H4 (cell line): ENCODE measurements at regions not wholly inside any gene's neighbourhood (a gene's known extent, or its start where the extent isn't known, plus 50 kb on each side); places are given as distances from the start of the nearest gene placed in this dataset.

Experiments used
- DNase-seq: peaks from one replicate; pipeline ENCODE4 v3.0.0-alpha.2; 2015; ENCODE audit warnings: low spot score

DNA sequence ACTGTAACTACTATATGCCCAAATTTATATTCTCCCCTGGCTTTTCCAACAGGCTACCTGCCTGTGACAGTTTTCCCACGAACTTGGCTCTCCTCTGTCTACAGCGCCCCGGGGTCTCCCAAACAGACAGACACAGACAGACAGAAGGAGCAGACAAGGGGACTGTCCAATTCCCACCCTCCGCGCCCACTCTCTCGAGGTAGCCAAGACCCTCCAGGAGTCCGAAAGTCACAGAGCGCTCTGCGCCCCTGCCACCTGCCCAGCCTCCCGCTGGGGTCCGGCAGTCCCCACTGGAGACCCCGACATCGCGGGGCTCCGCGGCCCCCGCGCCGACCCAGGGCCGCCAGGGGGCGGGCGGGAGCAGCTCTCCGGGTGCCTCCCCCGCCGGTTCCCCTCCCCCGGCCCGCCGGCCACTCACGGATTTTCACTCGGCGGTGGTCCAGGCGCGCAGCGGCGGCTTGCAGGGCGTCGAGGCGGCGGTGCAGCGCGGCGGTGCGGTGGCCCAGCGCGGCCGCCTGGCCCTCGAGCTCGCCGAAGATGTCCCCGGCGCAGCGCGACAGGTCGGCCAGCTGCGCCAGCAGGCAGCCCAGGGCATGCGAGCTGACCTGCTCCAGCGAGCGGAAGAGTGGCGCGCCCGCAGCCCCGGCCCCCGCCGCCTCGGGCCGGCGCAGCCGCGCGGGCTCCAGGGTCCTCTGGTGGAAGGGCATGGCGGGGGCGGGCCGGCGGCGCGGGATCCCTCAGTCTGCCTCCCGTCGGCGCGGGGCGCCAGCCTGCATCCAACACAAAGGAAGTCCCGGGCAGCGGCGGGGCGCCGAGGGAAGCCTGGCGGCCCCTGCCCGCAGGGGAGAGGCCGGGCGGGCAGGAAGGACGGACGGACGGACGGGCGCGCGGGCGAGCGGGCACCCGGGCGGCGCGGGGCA, 81.3 kb upstream of the CCDC28A start:
- DNase-seq = no peak

DNA sequence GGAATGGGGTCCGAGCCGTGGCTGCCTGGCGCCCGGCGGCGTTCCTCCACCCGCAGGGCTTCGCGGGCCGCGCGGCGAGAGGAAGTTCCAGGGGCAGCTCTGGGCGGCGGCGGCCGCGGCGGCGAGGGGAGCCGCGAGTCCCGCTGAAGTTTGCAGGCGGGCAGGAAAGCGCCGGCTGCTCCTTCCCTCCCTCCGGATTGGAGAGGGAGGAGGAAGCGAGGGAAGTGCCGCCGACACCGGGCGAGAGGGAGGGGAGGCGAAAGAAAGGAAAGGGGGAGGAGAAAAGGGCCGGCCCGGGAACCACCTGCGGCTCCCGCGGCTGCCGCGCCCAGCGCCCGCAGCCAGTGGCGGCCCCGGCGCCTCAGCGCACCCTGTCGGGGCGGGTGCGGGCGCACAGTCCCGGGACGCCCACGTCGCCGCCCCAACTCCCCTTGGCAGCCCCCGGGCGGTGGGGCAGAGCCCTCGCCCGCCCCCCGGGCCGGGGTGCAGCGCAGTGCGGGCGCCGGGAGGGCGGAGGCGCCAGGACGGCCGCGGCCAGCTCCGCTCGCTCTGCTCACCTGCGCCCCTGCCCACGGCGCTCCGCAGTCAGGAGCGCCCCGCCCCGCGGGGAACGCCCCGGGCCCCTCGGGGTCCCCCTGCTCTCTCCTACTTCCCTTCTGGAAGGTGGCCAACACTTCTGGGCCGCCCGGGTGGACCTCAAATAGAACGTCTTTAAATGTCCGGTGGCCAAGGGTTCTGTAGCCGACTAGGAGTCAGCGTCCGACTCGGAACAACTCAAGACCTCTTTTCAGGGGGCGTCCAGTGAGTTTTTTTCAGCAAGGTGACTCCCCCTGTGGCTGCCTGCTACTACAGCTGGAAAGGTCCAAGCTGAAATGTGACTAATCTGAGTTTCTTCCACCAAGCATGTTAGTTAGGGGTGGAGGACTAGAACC, 80.3 kb upstream of the CCDC28A start:
- DNase-seq = peak; percentile 53

DNA sequence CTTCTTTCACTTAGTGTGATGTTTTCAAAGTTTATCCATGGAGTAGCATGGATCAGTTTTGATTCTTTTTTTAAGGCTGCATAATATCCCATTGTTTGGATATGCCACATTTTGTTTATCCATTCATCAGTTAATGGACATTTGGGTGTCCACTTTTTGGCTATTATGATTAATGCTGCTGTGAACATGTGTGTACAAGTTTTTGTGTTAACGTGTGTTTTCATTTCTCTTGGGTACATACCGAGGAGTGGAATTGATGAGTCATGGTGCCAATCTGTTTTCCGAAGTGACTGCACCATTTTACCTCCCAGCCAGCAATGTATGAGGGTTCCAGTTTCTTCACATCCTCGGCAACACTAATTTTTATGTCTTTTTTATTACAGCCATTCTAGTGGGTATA, 78.4 kb upstream of the CCDC28A start:
- no peak for DNase-seq

DNA sequence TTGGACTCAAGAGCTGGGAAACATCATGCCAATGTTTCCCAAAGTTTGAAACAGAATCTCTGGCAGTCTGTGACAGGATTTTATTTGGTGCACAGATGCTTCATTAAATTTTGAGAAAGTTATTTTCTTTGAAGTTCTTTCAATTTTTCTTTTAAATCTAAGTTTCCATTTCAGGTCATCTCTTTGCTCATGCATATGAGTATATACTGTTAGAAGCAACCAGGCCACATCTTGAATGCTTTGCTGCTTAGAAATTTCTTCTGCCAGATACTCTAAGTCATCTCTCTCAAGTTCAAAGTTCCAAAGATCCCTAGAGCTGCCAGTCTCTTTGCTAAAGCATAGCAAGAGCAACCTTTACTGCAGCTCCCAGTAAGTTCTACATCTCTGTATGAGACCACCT, 59.1 kb upstream of the CCDC28A start:
- no peak for DNase-seq

DNA sequence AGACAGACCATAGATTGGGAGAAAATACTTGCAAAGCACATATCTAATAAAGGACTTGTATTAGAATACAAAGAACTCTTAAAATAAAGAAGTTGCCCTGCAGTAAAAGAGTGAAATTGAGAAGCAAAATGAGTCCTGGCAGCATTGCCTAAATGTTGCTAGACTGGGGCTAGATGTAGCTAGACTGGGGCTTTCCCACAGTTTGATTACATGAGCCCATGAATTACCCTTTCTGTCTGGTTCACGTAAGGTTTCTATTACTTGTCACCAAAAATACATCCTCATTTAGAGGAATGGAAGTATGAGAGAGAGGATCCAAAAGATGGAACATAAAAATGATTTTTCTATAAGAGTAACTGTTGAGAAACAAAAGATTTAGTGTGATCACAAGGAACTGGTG, 57.6 kb upstream of the CCDC28A start:
- DNase-seq = no peak

DNA sequence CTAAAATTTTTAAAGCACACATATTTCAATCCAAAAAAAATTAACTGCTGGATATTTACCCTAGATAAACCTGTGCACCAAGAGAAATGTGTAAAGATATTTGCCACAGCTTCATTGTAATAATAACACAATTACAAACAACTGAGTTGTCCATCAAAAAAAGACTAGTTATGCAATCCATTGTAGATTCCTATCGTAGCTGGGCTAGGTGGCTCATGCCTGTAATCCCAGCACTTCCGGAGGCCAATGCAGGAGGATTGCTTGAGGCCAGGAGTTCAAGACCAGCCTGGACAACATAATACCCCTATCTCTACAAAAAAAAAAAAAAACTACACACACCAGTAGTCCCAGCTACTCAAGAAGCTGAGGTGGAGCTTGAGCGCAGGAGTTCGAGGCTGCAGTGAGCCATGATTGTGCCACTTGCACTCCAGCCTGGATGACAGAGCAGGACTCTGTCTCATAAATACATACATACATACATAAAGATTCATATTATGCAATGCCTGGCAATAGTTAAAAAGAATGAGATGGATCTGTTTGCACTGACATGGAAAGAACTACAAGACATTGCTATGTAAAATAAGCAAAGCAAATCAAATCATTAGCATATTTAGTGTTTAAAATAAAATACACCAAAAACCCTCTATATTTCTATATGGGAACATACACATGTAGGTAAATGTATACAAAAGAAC, 56.5 kb upstream of the CCDC28A start:
- DNase-seq = no peak

DNA sequence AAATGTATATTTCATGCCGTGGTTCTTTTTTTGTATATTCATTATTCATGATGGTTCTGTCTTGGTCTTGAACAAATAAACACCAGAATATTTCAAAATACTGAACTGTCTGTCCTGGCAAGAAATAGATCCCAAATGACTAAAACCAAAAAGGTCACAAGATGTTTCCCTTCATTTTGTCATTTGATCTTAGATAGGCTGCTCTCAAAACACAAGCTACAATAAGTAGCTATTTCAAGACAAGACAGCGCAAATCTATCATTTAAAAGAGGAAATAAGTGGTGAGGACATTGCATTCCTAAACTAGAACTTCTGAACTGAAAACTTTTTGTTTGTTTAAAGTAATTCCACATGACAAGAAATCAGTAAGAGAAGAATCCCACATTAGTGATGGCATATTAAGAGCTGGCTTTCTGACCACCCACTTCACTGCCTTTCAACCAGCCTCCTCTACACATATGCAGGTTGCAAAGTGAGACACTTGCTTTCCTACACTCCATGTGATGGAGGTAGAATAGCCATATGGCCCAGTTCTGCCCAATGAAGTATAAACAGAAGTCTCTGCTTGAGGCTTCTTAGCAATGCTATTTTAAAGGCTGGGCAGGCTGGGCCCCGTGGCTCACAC, 54.4 kb upstream of the CCDC28A start:
- no peak for DNase-seq

DNA sequence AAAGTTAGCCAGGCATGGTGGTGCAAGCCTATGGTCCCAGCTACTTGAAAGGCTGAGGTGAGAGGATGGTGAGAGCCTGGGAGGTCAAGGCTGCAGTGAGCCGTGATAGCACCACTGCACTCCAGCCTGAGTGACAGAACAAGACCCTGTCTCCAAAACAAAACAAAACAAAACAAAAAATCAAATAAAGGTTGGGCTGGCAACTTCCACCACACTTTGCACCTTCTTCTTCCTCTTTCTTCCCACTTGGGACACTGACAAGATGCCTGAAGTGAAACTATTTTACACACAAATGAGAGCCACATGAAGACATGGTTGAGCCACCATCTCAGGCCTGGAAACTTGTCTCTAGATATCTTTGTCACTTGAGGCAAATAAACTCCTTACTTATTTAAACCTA, 53.8 kb upstream of the CCDC28A start:
- DNase-seq = no peak

DNA sequence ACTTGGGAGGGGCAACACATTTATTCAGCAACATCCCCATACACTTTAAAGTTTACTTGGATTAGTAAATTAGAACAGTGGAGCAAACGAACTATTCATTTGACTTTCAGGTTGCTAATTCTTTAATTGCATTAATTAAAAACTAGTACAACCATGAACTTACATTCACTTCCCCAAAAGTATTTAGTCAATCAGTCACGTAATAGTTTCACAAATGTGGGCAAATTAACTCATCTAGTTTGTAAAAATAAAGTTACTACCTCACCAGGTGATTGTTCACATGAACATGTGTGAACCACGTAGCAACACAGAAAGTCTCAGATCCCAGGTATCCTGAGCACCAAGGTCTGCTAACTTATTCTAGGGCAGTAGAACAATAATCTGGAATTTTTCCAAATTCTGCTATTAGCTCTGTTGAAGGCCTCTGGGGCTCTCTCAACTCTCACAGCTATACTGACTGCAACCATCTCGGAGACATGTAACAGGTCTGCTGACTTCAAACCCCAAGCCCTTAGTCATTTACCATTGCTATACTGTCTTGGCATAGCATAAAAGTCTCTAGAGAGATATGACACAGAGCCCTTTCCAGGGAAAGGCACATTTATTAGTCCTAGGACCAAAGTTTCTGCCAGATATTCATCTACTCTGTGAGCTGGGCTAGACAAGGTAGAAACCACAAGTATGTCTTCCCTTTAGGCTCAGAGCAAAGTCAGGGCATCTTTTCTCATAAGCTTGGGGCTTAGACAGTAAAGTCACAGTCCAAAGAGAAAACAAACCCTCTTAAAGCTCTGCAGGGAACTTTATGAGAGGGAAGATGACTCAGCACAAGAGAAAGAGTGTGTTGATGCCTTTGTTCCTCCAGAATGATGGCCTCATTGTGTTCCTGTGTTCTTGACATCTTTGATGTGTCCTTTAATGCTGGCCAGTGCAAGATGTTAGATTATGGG, 50.9 kb upstream of the CCDC28A start:
- peak; percentile 17 for DNase-seq
